Lower lobe of right lung (tissue), 2 donors: ENCODE measurements at regions not wholly inside any gene's neighbourhood (a gene's known extent, or its start where the extent isn't known, plus 50 kb on each side); places are given as distances from the start of the nearest gene placed in this dataset.
"Not testable (repeated sequence)": the region's sequence is repeated elsewhere in the genome, so short reads cannot be mapped to it uniquely, and the experiment has no call there.

Experiments used
- ATAC-seq, 2 donors: fragments of 200-7000 bp; cut with Tn5 transposase; one replicate each; pipeline ENCODE4 v1.9.1; 2020 to 2022; ENCODE audit warnings: mild to moderate bottlenecking in 2 of 2, moderate library complexity in 2 of 2
- DNase-seq: peaks from one replicate; pipeline ENCODE4 v3.0.0-alpha.2; 2020
- H3K27ac ChIP-seq: fragments of 200-600 bp; one replicate; pipeline ENCODE4 v1.8.0; 2022
- H3K27me3 ChIP-seq: fragments of 200-600 bp; one replicate; pipeline ENCODE4 v1.8.0; 2022; ENCODE audit warnings: low read depth
- H3K36me3 ChIP-seq: fragments of 200-600 bp; one replicate; pipeline ENCODE4 v1.8.0; 2022; ENCODE audit warnings: mild to moderate bottlenecking
- H3K4me1 ChIP-seq: fragments of 200-600 bp; one replicate; pipeline ENCODE4 v1.8.0; 2022
- H3K4me3 ChIP-seq: fragments of 200-600 bp; one replicate; pipeline ENCODE4 v1.8.0; 2022; ENCODE audit warnings: mild to moderate bottlenecking
- H3K9me3 ChIP-seq: fragments of 200-600 bp; one replicate; pipeline ENCODE4 v1.8.0; 2022
- intact Hi-C: fragments of 100-400 bp; cut with DNase I; formaldehyde crosslinking; loops from one replicate; pipeline ENCODE4 v1.11.0; 2022
- donor health status: DM: no; HTN: yes; CAD: no; lungs with severe emphysema.

- H3K4me1 ChIP-seq, H3K27ac ChIP-seq, intact Hi-C loops, H3K36me3 ChIP-seq, ATAC-seq, H3K27me3 ChIP-seq, H3K4me3 ChIP-seq, DNase-seq, H3K9me3 ChIP-seq: not testable (repeated sequence)
Observed at GRCh38 chr7:128561116-128561722, 84.7 kb downstream of the METTL2B start.

GRCh38 chr7:128562795-128563194, 86.2 kb downstream of the METTL2B start:
- H3K36me3 ChIP-seq, H3K4me3 ChIP-seq, H3K27ac ChIP-seq, intact Hi-C loops, H3K27me3 ChIP-seq, ATAC-seq, H3K9me3 ChIP-seq, DNase-seq, H3K4me1 ChIP-seq: not testable (repeated sequence)

GRCh38 chr7:128564123-128564700, 87.7 kb downstream of the METTL2B start:
- intact Hi-C loops, ATAC-seq, H3K36me3 ChIP-seq: not testable (repeated sequence)

GRCh38 chr7:128564932-128565864, 88.7 kb downstream of the METTL2B start:
- H3K27me3 ChIP-seq, DNase-seq, ATAC-seq, H3K9me3 ChIP-seq, intact Hi-C loops, H3K4me1 ChIP-seq, H3K27ac ChIP-seq, H3K4me3 ChIP-seq, H3K36me3 ChIP-seq: not testable (repeated sequence)

More at GRCh38 chr7:128564123-128564700, 87.7 kb downstream of the METTL2B start:
- H3K4me1 ChIP-seq, H3K27me3 ChIP-seq, H3K9me3 ChIP-seq, H3K4me3 ChIP-seq, DNase-seq, H3K27ac ChIP-seq: not testable (repeated sequence)

DNA sequence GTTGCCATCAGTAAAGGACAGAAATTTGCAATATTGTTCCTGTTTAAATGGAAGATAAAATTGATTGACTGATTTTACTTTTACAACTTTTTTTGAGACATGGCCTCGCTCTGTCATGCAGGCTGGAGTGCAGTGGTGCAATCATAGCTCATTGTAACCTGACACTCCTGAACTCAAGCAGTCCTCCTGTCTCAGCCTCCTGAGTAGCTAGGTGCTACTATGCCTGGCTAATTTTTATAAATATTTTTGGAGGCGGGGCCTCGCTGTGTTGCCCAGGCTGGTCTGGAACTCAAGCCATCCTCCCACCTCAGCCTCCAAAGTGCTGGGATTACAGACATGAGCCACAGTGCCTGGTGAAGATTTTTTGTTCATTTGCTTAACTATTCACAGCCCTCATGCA, 96.8 kb upstream of the GARIN1A start:
- H3K4me3 ChIP-seq, DNase-seq, intact Hi-C loops, H3K4me1 ChIP-seq, H3K27ac ChIP-seq, H3K27me3 ChIP-seq, H3K9me3 ChIP-seq: not testable (repeated sequence)
- peak in 1 of 2 donors; percentile 61 for ATAC-seq
- peaks cover 31% of the 10 kb centered on the region for H3K36me3 ChIP-seq

DNA sequence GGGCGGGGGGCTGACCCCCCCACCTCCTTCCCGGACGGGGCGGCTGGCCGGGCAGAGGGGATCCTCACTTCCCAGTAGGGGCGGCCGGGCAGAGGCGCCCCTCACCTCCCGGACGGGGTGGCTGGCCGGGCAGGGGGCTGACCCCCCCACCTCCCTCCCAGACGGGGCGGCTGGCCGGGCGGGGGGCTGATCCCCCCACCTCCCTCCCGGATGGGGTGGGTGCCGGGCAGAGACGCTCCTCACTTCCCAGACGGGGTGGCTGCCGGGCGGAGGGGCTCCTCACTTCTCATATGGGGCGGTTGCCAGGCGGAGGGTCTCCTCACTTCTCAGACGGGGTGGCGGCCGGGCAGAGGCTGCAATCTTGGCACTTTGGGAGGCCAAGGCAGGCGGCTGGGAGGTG, 95.1 kb upstream of the GARIN1A start:
- H3K4me1 ChIP-seq = not testable (repeated sequence)

DNA sequence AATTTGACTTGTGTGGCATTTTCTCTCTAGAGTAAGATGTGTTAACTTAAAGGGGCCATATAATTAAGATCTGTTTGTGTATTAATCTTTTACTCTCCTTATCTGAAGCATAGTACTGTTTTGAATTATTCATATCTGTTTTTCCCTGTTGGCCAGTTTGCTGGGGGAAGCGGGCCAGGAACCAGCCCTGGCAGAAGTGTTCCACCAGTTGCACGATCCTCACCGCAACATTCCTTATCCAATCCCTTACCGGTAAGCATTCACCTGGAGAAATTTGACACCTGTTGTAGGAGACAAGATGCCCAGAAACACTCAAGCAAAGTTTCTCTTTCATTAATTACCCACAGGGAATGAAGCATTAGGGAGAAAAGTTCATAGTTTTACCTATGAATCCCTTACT, 92.2 kb upstream of the GARIN1A start:
- intact Hi-C loops, DNase-seq, H3K4me1 ChIP-seq, H3K4me3 ChIP-seq, H3K9me3 ChIP-seq, H3K27me3 ChIP-seq, H3K27ac ChIP-seq: not testable (repeated sequence)
- peaks cover 45% of the 10 kb centered on the region for H3K36me3 ChIP-seq
- ATAC-seq = peak in 1 of 2 donors; percentile 78

More for the DNA sequence above, 95.1 kb upstream of the GARIN1A start:
- peaks cover 28% of the 10 kb centered on the region for H3K36me3 ChIP-seq
- H3K27ac ChIP-seq, H3K27me3 ChIP-seq, DNase-seq, H3K9me3 ChIP-seq, ATAC-seq, H3K4me3 ChIP-seq, intact Hi-C loops: not testable (repeated sequence)

DNA sequence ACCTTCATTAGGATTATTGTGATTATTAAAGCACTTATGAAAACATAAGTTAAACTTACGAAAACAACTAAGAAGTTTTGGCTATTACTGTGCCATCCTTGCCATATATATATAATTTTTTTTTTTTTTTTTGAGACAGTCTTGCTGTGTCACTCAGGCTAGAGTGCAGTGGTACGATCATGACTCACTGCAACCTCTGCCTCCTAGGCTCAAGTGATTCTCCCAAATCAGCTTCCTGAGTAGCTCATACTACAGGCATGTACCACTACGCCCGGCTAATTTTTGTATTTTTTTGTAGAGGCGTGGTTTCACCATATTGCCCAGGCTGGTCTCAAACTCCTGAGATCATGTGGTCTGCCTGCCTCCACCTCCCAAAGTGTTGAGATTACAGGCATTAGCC, 91.0 kb upstream of the GARIN1A start:
- H3K9me3 ChIP-seq, H3K4me1 ChIP-seq, H3K27ac ChIP-seq, H3K27me3 ChIP-seq, DNase-seq, intact Hi-C loops, H3K4me3 ChIP-seq, ATAC-seq: not testable (repeated sequence)
- H3K36me3 ChIP-seq = peaks cover 44% of the 10 kb centered on the region

DNA sequence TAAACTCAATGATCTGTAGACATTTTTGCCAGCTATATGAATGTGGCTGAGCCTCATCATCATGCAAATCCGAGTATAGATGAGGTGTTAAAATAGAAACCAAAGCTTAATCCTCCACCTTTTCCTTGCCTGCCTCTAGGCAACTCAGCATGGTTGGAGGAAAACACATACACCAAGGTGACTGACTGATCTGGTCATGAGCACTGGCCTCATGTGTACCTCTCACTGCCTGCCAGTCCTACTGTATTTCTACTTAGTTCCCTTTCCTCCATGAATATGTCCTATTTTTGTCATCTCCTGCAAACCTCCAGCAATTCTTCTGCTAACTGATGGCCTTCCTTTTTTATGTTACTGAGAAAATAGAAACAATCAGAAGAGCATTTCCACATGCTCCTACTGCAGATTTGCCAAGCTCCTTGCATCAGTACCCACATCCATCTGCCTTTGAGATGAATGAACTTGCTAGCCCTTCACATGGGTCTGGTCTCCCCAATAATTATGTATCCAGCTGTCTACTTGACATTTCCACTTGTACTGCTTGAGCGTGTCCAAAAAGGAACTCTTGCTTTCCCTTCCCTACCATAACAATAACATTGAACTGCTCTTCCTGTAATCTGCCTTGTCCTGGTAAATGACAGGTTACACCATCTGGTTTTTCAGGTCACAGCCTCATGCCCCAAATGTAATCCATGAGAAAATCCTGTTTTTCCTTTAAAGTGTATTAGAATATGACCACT, 90.1 kb upstream of the GARIN1A start:
- H3K9me3 ChIP-seq, intact Hi-C loops, H3K27me3 ChIP-seq, ATAC-seq, H3K27ac ChIP-seq, H3K4me1 ChIP-seq, H3K4me3 ChIP-seq, DNase-seq: not testable (repeated sequence)
- H3K36me3 ChIP-seq = peaks cover 47% of the 10 kb centered on the region

GRCh38 chr7:128586715-128587114, 85.4 kb upstream of the GARIN1A start:
- peaks cover 53% of the 10 kb centered on the region for H3K36me3 ChIP-seq
- intact Hi-C loops, DNase-seq, H3K27me3 ChIP-seq, H3K4me3 ChIP-seq, H3K4me1 ChIP-seq, H3K27ac ChIP-seq, ATAC-seq, H3K9me3 ChIP-seq: not testable (repeated sequence)
